ENCODE measurements at regions not wholly inside any gene's neighbourhood (a gene's known extent, or its start where the extent isn't known, plus 50 kb on each side); places are given as distances from the start of the nearest gene placed in this dataset.
"Not testable (repeated sequence)": the region's sequence is repeated elsewhere in the genome, so short reads cannot be mapped to it uniquely, and the experiment has no call there.

- H3K4me3 ChIP-seq (ENCODE audit: low read depth, low read length), result not testable (repeated sequence)
Measured at GRCh38 chr9:64130325-64130724, 1154.7 kb downstream of the FOXD4L5 start.

GRCh38 chr9:64128572-64128971 is 1156.4 kb downstream of the FOXD4L5 start:
- no peak overlapping the region for H3K4me3 ChIP-seq (ENCODE audit: low read depth, low read length)

GRCh38 chr9:64121602-64122001 is 1163.4 kb downstream of the FOXD4L5 start:
- H3K4me3 ChIP-seq (ENCODE audit: low read depth, low read length), result not testable (repeated sequence)

GRCh38 chr9:64117329-64117728 is 1167.7 kb downstream of the FOXD4L5 start:
- not testable (repeated sequence) for H3K4me3 ChIP-seq (ENCODE audit: low read depth, low read length)

GRCh38 chr9:64107867-64108266 is 1177.1 kb downstream of the FOXD4L5 start:
- H3K4me3 ChIP-seq (ENCODE audit: low read depth, low read length), result not testable (repeated sequence)

GRCh38 chr9:64107211-64107610 is 1177.8 kb downstream of the FOXD4L5 start:
- H3K4me3 ChIP-seq (ENCODE audit: low read depth, low read length), result not testable (repeated sequence)

- not testable (repeated sequence) for H3K4me3 ChIP-seq (ENCODE audit: low read depth, low read length)
Measured at GRCh38 chr9:64105193-64105592, 1179.8 kb downstream of the FOXD4L5 start.

- H3K4me3 ChIP-seq (ENCODE audit: low read depth, low read length), result not testable (repeated sequence)
Measured at GRCh38 chr9:64101504-64101903, 1183.5 kb downstream of the FOXD4L5 start.

- not testable (repeated sequence) for H3K4me3 ChIP-seq (ENCODE audit: low read depth, low read length)
Measured at GRCh38 chr9:64100571-64101155, 1184.3 kb downstream of the FOXD4L5 start.

GRCh38 chr9:64085998-64086397 is 1199.0 kb downstream of the FOXD4L5 start:
- H3K4me3 ChIP-seq (ENCODE audit: low read depth, low read length), result not testable (repeated sequence)

- not testable (repeated sequence) for H3K4me3 ChIP-seq (ENCODE audit: low read depth, low read length)
Measured at GRCh38 chr9:64071358-64072253, 1213.4 kb downstream of the FOXD4L5 start.

- H3K4me3 ChIP-seq (ENCODE audit: low read depth, low read length), result not testable (repeated sequence)
Measured at GRCh38 chr9:64070611-64071357, 1214.2 kb downstream of the FOXD4L5 start.

- H3K4me3 ChIP-seq (ENCODE audit: low read depth, low read length), result not testable (repeated sequence)
Measured at GRCh38 chr9:64070083-64070482, 1214.9 kb downstream of the FOXD4L5 start.

GRCh38 chr9:64066736-64067368 is 1218.2 kb downstream of the FOXD4L5 start:
- no peak overlapping the region for H3K4me3 ChIP-seq (ENCODE audit: low read depth, low read length)

- no peak overlapping the region for H3K4me3 ChIP-seq (ENCODE audit: low read depth, low read length)
Measured at GRCh38 chr9:64061013-64061627, 1223.9 kb downstream of the FOXD4L5 start.

GRCh38 chr9:64058070-64058469 is 1226.9 kb downstream of the FOXD4L5 start:
- not testable (repeated sequence) for H3K4me3 ChIP-seq (ENCODE audit: low read depth, low read length)

GRCh38 chr9:64057553-64057952 is 1227.5 kb downstream of the FOXD4L5 start:
- H3K4me3 ChIP-seq (ENCODE audit: low read depth, low read length), result no peak overlapping the region

GRCh38 chr9:64028925-64029324 is 1256.1 kb downstream of the FOXD4L5 start:
- not testable (repeated sequence) for H3K4me3 ChIP-seq (ENCODE audit: low read depth, low read length)

- not testable (repeated sequence) for H3K4me3 ChIP-seq (ENCODE audit: low read depth, low read length)
Measured at GRCh38 chr9:64020696-64021491, 1264.1 kb downstream of the FOXD4L5 start.

GRCh38 chr9:64017666-64018065 is 1267.3 kb downstream of the FOXD4L5 start:
- not testable (repeated sequence) for H3K4me3 ChIP-seq (ENCODE audit: low read depth, low read length)

Data from iPS-11a (cell line).